ENCODE measurements at regions not wholly inside any gene's neighbourhood (a gene's known extent, or its start where the extent isn't known, plus 50 kb on each side); places are given as distances from the start of the nearest gene placed in this dataset.

- DNase-seq (no peak), ATAC-seq (no peak)
- TF ChIP-seq POLR2A (IDR thresholded peaks at IDR 0.05) (no peak), CTCF (IDR thresholded peaks at IDR 0.05) (no peak)
- Histone ChIP-seq H3K27me3 (no peaks in the 10 kb centered on the region), H3K4me1 (no peaks in the 10 kb centered on the region), H3K9me3 (no peaks in the 10 kb centered on the region), H3K4me3 (no peak overlapping the region), H3K27ac (no peak overlapping the region), H3K36me3 (replicated peaks in 1 of 2; ENCODE audit: insufficient read depth in 1 of 2, low read depth in 2 of 2) (no peaks in the 10 kb centered on the region)
- intact Hi-C loops (cut with DNase I), result no loop called here
Measured at GRCh38 chr21:27047658-27048314, 80.9 kb upstream of the ADAMTS5 start.

GRCh38 chr21:27047283-27047657 lies 80.4 kb upstream of the ADAMTS5 start:
- no peaks in the 10 kb centered on the region for H3K4me1 ChIP-seq
- ATAC-seq, result no peak
- H3K27me3 ChIP-seq, result no peaks in the 10 kb centered on the region
- no peak overlapping the region for H3K4me3 ChIP-seq
- no peak for DNase-seq
- intact Hi-C loops (cut with DNase I), result no loop called here
- TF ChIP-seq CTCF (IDR thresholded peaks at IDR 0.05) (no peak), POLR2A (IDR thresholded peaks at IDR 0.05) (no peak)
- H3K36me3 ChIP-seq (replicated peaks in 1 of 2; ENCODE audit: insufficient read depth in 1 of 2, low read depth in 2 of 2), result no peaks in the 10 kb centered on the region
- H3K27ac ChIP-seq, result no peak overlapping the region
- 85 to 87% methylated on average over 3 of the region's 3 CpGs for WGBS, 2 donors
- no peaks in the 10 kb centered on the region for H3K9me3 ChIP-seq

- TF ChIP-seq CTCF (IDR thresholded peaks at IDR 0.05) (no peak), POLR2A (IDR thresholded peaks at IDR 0.05) (no peak)
- Histone ChIP-seq H3K4me1 (no peaks in the 10 kb centered on the region), H3K9me3 (no peaks in the 10 kb centered on the region), H3K27ac (no peak overlapping the region), H3K4me3 (no peak overlapping the region), H3K36me3 (replicated peaks in 1 of 2; ENCODE audit: insufficient read depth in 1 of 2, low read depth in 2 of 2) (no peaks in the 10 kb centered on the region), H3K27me3 (no peaks in the 10 kb centered on the region)
- intact Hi-C loops (cut with DNase I), result no loop called here
- 75 to 87% methylated on average over 3 of the region's 3 CpGs for WGBS, 2 donors
- ATAC-seq (no peak), DNase-seq (no peak)
Measured at GRCh38 chr21:27045281-27045985, 78.5 kb upstream of the ADAMTS5 start.

GRCh38 chr21:27043377-27043776 lies 76.5 kb upstream of the ADAMTS5 start:
- ATAC-seq, result no peak
- WGBS, 2 donors, result 70 to 83% methylated on average over 1 of the region's 1 CpG
- intact Hi-C loops (cut with DNase I), result no loop called here

More at GRCh38 chr21:27043377-27043776, 76.5 kb upstream of the ADAMTS5 start:
- Histone ChIP-seq H3K4me3 (no peak overlapping the region), H3K27me3 (no peaks in the 10 kb centered on the region), H3K4me1 (no peaks in the 10 kb centered on the region), H3K27ac (no peak overlapping the region), H3K9me3 (no peaks in the 10 kb centered on the region), H3K36me3 (replicated peaks in 1 of 2; ENCODE audit: insufficient read depth in 1 of 2, low read depth in 2 of 2) (no peaks in the 10 kb centered on the region)
- DNase-seq, result no peak
- no peak for TF ChIP-seq POLR2A (IDR thresholded peaks at IDR 0.05)
- TF ChIP-seq CTCF (IDR thresholded peaks at IDR 0.05), result no peak
